ENCODE measurements at regions not wholly inside any gene's neighbourhood (a gene's known extent, or its start where the extent isn't known, plus 50 kb on each side); places are given as distances from the start of the nearest gene placed in this dataset.

DNA sequence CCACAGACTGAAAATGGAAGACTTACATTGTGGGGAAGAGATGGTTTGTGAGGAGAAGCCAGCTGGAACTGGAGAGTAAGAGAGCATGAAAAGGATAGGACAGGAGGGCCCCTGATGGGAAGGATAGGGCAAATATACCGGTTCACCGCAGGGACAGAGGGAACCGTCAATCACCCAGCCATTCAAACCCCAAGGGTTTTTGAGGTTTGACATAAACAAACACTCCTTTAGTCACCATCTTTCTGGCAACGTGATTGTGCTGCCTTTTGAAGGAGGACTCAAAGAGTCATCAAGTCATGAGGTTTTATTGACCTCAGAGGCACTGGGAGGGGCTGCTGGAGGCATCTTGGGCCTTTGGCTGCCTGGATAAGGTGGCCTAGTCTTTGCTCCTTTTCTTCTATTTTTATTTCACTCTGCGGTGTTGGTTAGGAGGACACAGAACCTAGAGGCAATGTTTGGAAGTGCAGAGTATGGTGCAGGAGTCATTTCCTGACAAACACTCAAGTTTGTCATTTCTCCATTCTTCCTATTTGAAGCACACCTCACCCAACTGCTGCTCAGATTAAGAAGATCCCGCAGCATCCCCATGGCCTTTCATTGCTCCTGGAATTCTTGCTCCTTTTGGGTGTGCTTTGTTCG is 487.3 kb upstream of the SPRED2 start:
- Histone ChIP-seq H2AFZ (ENCODE audit: low read length) (0 out of 2 replicates have a peak overlapping the region, but pooled peaks have one; percentile 77), H3K27me3 (replicated peaks in 1 of 4; ENCODE audit: control insufficient read depth in 3 of 4, extremely low read depth in 1 of 4, insufficient read depth in 3 of 4, low read length in 3 of 4) (no peaks in the 10 kb centered on the region), H3K79me1 (ENCODE audit: low read depth, low read length) (no peaks in the 10 kb centered on the region), H3K23ac (ENCODE audit: insufficient read length) (no peak overlapping the region), H3K4ac (replicated peaks; ENCODE audit: insufficient read length, low read depth, low read length) (no peak overlapping the region), H3K79me2 (ENCODE audit: control insufficient read depth in 1 of 2, insufficient read depth in 2 of 2, low read length in 2 of 2) (no peaks in the 10 kb centered on the region), H3K14ac (ENCODE audit: insufficient read length) (no peak overlapping the region), H3K36me3 (ENCODE audit: control insufficient read depth in 2 of 4, insufficient read depth in 4 of 4, low read length in 3 of 4) (no peaks in the 10 kb centered on the region), H4K5ac (ENCODE audit: insufficient read length, low read depth, low read length) (no peak overlapping the region), H4K91ac (replicated peaks; ENCODE audit: insufficient read length, low read length) (no peak overlapping the region), H3K9ac (replicated peaks in 1 of 4; ENCODE audit: extremely low read depth in 1 of 4, low read depth in 3 of 4, low read length in 3 of 4) (no peak overlapping the region), H4K8ac (ENCODE audit: extremely low read depth, insufficient read depth, low read length) (no peak overlapping the region), H3K56ac (replicated peaks; ENCODE audit: insufficient read length, low read depth, low read length) (no peak overlapping the region), H4K20me1 (replicated peaks in 1 of 2; ENCODE audit: control insufficient read depth in 1 of 2, insufficient read depth in 2 of 2, low read length in 2 of 2) (no peaks in the 10 kb centered on the region), H3K4me2 (ENCODE audit: insufficient read depth in 1 of 2, low read depth in 2 of 2, low read length in 2 of 2) (no peak overlapping the region), H2AK5ac (ENCODE audit: low read depth, low read length) (no peak overlapping the region), H2BK15ac (ENCODE audit: low read length) (no peak overlapping the region), H3K4me1 (replicated peaks in 1 of 4; ENCODE audit: control insufficient read depth in 3 of 4, insufficient read depth in 4 of 4, low read length in 3 of 4) (no peaks in the 10 kb centered on the region), H2BK20ac (ENCODE audit: low read length) (no peak overlapping the region), H2BK120ac (replicated peaks; ENCODE audit: low read depth, low read length) (no peak overlapping the region), H3K18ac (ENCODE audit: extremely low read depth, low read length) (no peak overlapping the region), H3K4me3 (ENCODE audit: extremely low read depth in 1 of 4, insufficient read depth in 2 of 4, low read depth in 3 of 4, low read length in 4 of 4) (no peak overlapping the region), H3K27ac (ENCODE audit: low read depth, low read length) (no peak overlapping the region), H2BK5ac (ENCODE audit: low read depth, low read length) (no peak overlapping the region), H3K9me3 (ENCODE audit: insufficient read depth in 2 of 2, low read depth in 1 of 2, low read length in 1 of 2) (no peaks in the 10 kb centered on the region), H2BK12ac (ENCODE audit: low read depth, low read length) (no peak overlapping the region), H3K23me2 (ENCODE audit: low read depth, low read length) (no peaks in the 10 kb centered on the region)
- CTCF ChIA-PET (ENCODE audit: partially characterized antibody): interaction anchor here (0.6 to 2.0 kb wide), 21 partner anchors 8 to 514 kb away, joined by 3 to 15 read pairs (median 3); no protein-coding TSS in a partner anchor
- TF ChIP-seq HDAC6 (IDR thresholded peaks at IDR 0.05; ENCODE audit: low read depth, low read length) (no peak), RAD21 (IDR thresholded peaks at IDR 0.05 in 1 of 2, conservative IDR thresholded peaks at IDR 0.05 in 1 of 2; ENCODE audit: low read depth in 2 of 2, low read length in 2 of 2) (peak; percentile 21 to 31; a peak in 1 of 4 replicates), EZH2 (IDR thresholded peaks at IDR 0.05; ENCODE audit: low read depth, low read length, severe bottlenecking) (no peak), JUND (IDR thresholded peaks at IDR 0.05; ENCODE audit: low read length) (no peak), CBX8 (IDR thresholded peaks at IDR 0.05; ENCODE audit: borderline replicate concordance, low read depth, low read length) (no peak), BCL11A (IDR thresholded peaks at IDR 0.05; ENCODE audit: low read depth in 2 of 2, low read length in 2 of 2) (no peak), SP1 (IDR thresholded peaks at IDR 0.05; ENCODE audit: low read depth, low read length) (no peak)
- TF ChIP-seq, protein P1, sequence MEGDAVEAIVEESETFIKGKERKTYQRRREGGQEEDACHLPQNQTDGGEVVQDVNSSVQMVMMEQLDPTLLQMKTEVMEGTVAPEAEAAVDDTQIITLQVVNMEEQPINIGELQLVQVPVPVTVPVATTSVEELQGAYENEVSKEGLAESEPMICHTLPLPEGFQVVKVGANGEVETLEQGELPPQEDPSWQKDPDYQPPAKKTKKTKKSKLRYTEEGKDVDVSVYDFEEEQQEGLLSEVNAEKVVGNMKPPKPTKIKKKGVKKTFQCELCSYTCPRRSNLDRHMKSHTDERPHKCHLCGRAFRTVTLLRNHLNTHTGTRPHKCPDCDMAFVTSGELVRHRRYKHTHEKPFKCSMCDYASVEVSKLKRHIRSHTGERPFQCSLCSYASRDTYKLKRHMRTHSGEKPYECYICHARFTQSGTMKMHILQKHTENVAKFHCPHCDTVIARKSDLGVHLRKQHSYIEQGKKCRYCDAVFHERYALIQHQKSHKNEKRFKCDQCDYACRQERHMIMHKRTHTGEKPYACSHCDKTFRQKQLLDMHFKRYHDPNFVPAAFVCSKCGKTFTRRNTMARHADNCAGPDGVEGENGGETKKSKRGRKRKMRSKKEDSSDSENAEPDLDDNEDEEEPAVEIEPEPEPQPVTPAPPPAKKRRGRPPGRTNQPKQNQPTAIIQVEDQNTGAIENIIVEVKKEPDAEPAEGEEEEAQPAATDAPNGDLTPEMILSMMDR (IDR thresholded peaks at IDR 0.05; ENCODE audit: control extremely low read depth in 1 of 3, insufficient read depth in 1 of 3, low read depth in 1 of 3, low read length in 3 of 3): peak in 1 of 3 experiments; percentile 32; a peak in 1 of 4 replicates
- POLR2A ChIA-PET (ENCODE audit: partially characterized antibody): no interaction called here
- WGBS, 2 experiments (ENCODE audit: extremely low coverage in 1 of 2, insufficient coverage in 1 of 2, insufficient read length in 1 of 2, insufficient replicate concordance in 2 of 2, low coverage in 1 of 2, low lambda C conversion rate in 2 of 2, missing lambda C conversion rate in 1 of 2): 81% methylated on average over 7 of the region's 7 CpGs; no CpG with 5 or more reads in 1 of the 2 experiments
- DNase-seq (ENCODE audit: low read depth in 1 of 2, low spot score in 2 of 2) (no peak), FAIRE-seq (peak; percentile 13)
